A673 (cell line): ENCODE measurements at regions not wholly inside any gene's neighbourhood (a gene's known extent, or its start where the extent isn't known, plus 50 kb on each side); places are given as distances from the start of the nearest gene placed in this dataset.

Experiments used
- EZH2 ChIP-seq: fragments of 200-600 bp; sonication (generic); IDR thresholded peaks from 2 replicates; pipeline ENCODE4 v1.6.1; 2017; ENCODE audit warnings: borderline replicate concordance, low read depth, mild to moderate bottlenecking, mixed read lengths, antibody characterized with exemption, low read length; ENCODE audit not compliant: poor library complexity, severe bottlenecking
- TF ChIP-seq, protein P1 (sequence below): fragments of 300-800, 200-600 bp; sonication (generic); conservative IDR thresholded peaks from 2 replicates; pipeline ENCODE4 v1.5.1; 2017; ENCODE audit warnings: low read depth, mild to moderate bottlenecking, antibody characterized with exemption, low read length, moderate library complexity, mixed read lengths

DNA sequence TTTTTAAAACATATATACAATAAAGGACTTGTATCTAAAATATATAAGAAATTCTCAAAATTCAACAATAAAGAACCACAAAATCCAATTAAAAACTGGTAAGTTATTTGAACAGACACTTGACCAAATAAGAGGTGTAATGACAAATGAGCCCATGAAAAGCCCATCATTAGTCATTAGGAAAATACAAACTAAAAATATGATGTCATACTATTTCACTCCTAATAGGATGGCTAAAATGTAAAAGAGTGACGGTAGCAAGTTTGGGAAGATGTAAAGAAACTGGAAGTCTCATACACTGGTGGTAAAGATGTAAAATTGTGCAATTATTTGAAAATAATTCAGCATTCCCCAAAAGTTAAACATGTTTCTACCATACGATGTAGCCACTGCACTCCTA lies 1095.3 kb upstream of the CDH8 start:
- TF ChIP-seq, protein P1, sequence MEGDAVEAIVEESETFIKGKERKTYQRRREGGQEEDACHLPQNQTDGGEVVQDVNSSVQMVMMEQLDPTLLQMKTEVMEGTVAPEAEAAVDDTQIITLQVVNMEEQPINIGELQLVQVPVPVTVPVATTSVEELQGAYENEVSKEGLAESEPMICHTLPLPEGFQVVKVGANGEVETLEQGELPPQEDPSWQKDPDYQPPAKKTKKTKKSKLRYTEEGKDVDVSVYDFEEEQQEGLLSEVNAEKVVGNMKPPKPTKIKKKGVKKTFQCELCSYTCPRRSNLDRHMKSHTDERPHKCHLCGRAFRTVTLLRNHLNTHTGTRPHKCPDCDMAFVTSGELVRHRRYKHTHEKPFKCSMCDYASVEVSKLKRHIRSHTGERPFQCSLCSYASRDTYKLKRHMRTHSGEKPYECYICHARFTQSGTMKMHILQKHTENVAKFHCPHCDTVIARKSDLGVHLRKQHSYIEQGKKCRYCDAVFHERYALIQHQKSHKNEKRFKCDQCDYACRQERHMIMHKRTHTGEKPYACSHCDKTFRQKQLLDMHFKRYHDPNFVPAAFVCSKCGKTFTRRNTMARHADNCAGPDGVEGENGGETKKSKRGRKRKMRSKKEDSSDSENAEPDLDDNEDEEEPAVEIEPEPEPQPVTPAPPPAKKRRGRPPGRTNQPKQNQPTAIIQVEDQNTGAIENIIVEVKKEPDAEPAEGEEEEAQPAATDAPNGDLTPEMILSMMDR = no peak
- TF ChIP-seq EZH2 = no peak
